HG03565 (cell line): ENCODE measurements at regions not wholly inside any gene's neighbourhood (a gene's known extent, or its start where the extent isn't known, plus 50 kb on each side); places are given as distances from the start of the nearest gene placed in this dataset.
"Not testable (repeated sequence)": the region's sequence is repeated elsewhere in the genome, so short reads cannot be mapped to it uniquely, and the experiment has no call there.

Experiments used
- ATAC-seq: cut with Tn5 transposase; IDR thresholded peaks from one replicate; pipeline ENCODE4 v1.9.1; 2021; ENCODE audit warnings: mild to moderate bottlenecking, moderate library complexity; ENCODE audit not compliant: unreplicated experiment

DNA sequence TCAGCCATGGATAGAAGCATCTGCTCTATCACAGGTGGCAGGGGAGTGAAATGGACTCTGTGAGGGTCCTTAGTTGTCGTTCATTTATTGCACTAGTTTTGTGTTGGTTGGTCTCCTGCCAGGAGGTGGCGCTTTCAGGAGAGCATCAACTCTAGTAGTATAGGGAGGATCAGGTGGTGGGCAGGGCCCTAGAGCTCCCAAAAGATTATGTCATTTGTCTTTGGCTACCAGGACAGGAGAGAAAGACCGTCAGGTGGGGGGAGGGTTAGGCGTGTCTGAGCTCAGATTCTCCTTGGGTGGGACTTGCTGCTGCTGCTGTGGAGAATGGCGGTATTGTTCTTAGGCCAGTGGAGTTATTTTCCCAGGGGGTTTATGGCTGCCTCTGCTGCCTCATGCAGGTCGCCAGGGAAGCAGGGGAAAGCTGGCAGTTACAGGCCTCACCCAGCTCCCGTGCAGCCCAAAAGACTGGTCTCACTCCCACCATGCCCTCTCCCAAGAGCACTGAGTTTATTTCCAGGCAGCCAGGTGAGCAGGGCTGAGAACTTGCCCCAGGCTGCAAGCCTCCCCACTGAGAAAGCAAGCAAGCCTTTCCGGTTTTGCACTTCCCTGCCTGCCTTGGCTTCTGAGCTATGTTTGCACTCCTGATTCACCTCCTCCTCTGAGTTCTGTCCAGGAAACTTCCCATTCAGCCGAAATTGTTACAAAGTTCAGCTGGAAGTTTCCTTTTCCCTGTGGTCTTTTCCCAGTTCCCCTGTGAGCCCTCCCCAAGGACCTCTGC, 317.3 kb downstream of the TAF11L14 start:
- no peak for ATAC-seq

DNA sequence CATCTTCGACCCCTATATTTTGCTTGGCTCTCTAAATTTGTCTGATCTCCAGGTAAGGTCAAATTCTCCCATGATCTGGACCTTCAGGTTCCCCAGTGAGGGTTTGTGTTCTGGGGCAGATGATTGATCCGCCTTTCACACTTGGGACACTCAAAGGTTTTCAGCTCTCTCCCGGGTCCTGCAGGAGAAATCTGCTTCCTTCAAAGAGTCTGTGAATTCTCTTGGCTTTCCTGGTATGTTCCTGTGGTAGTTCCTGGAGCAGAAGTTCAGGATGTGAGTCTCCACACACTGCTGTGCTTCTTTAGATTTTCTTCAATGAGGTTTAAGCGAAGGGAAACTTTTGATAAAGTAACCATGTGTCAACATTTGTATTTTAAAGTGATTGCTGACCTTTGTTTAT, 318.0 kb downstream of the TAF11L14 start:
- no peak for ATAC-seq

- no peak for ATAC-seq
Observed at GRCh38 chr5:17964067-17964466, 329.8 kb downstream of the TAF11L14 start.

GRCh38 chr5:17966640-17967402, 332.6 kb downstream of the TAF11L14 start:
- ATAC-seq: no peak

DNA sequence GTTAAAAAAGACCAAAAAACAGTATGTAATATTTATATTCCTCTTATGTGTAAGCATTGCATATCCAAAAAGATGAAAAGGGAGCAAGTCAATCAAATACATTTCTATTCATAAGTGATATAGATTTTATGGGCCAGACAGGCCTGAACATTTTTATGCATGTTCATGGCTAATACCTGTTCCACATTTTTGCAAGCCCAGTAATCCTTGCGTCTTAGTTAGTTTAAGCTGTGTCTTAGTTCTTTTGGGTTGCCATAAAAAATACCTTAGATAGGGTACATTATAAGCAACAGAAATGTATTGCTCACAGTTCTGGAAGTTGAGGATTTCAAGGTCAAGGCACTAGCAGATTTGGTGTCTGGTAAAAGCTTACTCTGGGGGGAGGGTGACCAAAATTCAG, 342.1 kb downstream of the TAF11L14 start:
- ATAC-seq: no peak

GRCh38 chr5:17978954-17979353, 344.7 kb downstream of the TAF11L14 start:
- ATAC-seq: no peak

GRCh38 chr5:17982626-17983025, 348.4 kb downstream of the TAF11L14 start:
- not testable (repeated sequence) for ATAC-seq

GRCh38 chr5:17989036-17989435, 354.8 kb downstream of the TAF11L14 start:
- ATAC-seq: no peak

GRCh38 chr5:17989567-17990563, 355.6 kb downstream of the TAF11L14 start:
- ATAC-seq: no peak

- no peak for ATAC-seq
Observed at GRCh38 chr5:17991775-17992174, 357.5 kb downstream of the TAF11L14 start.

GRCh38 chr5:17992291-17992690, 358.0 kb downstream of the TAF11L14 start:
- ATAC-seq: no peak

DNA sequence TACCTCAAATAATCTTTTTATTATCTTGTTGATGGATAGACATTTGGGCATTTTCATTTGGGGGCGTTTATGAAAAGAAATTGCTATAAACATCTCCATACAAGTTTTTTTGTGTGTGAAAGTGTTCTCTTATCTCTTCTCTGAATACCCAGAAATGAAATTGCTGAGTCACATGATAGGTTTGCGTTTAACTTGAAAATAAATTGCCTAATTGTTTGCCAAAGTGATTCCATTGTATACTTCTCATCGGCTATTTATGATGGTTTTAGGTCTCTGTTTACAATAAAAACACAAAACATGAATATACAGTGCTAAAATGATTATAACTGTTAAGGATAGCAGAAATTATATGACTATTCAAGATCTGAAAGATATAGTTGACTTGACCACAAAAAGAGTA, 361.7 kb downstream of the TAF11L14 start:
- no peak for ATAC-seq

- ATAC-seq: no peak
Observed at GRCh38 chr5:17999858-18000257, 365.6 kb downstream of the TAF11L14 start.

- no peak for ATAC-seq
Observed at GRCh38 chr5:18000744-18001143, 366.5 kb downstream of the TAF11L14 start.

DNA sequence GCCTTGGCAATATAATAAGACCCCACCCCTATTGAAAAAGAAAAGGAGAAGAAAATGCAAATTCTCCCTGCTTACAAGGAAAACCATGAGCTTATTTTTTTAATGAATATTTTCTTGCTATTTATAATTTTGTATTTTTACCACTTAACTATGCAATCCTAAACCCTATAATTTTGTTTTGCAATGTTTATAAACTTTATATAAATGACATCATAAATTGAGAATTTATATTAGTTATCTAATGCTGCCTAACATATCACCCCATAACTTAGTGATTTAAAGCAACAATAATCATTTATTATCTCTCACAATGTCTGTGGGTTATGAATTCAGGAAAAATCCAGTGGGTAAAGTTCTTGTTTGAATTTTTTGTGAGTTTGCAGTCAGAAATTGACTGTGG, 369.1 kb downstream of the TAF11L14 start:
- ATAC-seq: no peak

DNA sequence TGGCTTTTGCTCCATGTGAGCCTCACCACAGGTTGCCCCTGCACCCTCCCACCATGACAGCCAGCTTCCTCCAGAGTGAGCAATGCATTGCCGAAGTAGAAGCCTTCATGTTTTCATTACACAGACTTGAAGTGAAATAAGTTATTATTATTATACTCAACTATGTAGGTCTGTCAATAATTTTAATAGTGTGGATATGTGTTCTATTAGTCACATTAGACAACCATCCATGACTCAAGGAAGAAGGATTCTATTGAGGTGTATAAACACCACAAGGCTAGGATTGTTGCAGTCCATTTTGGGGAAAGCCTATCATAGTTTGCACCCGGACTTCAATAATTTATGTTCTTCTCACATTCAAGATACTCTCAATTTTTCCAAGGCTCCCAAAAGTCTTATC, 369.5 kb downstream of the TAF11L14 start:
- ATAC-seq: no peak

DNA sequence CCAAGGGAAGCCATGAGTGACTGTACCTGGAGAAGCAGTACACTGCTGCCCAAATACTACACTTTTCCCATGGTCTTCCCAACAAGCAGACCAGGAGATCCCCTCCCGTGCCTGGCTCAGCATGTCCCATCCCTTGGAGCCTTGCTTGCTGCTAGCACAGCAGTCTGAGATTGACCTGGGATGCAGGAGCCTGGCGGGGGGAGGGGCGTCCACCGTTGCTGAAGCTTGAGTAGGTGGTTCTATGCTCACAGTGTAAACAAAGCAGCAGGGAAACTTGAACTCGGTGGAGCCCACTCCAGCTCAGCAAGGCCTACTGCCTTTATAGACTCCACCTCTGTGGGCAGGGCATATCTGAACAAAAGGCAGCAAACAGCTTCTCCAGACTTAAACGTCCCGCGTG, 372.0 kb downstream of the TAF11L14 start:
- ATAC-seq: not testable (repeated sequence)

DNA sequence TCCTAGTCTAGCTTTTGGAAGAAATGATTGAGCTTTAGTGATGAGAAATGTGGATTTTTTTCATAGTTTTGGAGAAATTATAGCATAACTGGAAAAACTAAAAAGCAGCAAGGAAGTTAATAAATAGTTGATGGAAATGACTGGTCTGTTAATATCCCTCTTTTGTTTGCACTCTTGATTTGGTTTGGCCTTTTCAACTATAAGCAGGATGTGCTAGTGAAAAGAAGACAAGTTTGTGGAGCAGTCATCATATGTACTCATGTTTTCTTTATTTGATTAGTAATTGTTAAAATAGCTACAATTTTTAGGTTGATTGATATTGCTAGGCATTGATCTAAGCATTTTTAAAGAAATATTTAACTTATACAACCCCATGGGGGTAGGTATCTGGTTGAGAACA, 374.7 kb downstream of the TAF11L14 start:
- ATAC-seq: no peak

GRCh38 chr5:18010053-18010452, 375.8 kb downstream of the TAF11L14 start:
- ATAC-seq: no peak

DNA sequence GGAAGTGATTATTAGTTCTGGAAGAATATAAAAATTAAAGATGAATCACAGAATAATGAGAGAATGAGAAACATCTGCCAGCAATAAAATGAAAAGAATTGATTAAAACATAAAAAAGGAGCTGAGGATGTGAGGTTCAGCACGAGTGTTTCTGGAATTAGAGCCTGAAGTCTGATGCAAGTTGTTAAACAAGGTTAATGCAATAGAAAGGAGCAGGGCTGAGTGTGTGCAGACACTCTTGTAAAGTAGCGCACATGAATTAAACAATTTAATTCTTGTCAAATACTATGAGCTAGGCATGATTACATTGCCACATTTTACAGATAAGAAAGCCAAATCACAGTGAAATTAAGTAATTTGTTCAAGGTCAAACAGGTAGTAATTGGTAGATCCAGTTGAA, 384.2 kb downstream of the TAF11L14 start:
- ATAC-seq: no peak

DNA sequence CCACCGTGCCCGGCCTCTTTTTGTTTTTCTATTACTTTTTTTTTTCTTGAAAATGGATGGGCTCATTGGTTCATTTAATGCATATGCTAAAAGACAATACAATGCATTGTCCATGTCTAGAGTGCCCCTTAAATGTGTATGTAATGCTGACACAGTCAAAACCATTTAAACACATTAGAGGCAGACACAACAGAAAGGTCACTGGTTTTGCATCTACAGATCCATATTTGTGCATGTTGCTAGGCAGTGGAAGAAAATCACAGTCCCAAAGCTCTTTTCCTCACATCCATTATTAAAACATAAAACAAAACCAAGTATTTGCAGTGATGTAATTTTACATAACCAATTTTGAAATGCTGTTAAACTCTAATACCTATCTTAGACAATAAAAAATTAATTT, 389.0 kb downstream of the TAF11L14 start:
- ATAC-seq: no peak
